Kidney (tissue), 13 donors: ENCODE measurements at regions not wholly inside any gene's neighbourhood (a gene's known extent, or its start where the extent isn't known, plus 50 kb on each side); places are given as distances from the start of the nearest gene placed in this dataset.

Experiments
- DNase-seq, 5 donors: peaks; one replicate each; pipeline ENCODE4 v3.0.0-alpha.2; 2013 to 2020
- FAIRE-seq: peaks from 2 replicates; lab custom pipeline; 2012; peaks lifted over from hg19 to GRCh38; lab: Jason Lieb, UNC
- H3K27ac ChIP-seq, 2 donors: one replicate each; pipeline ENCODE4 v1.7.0; 2013; ENCODE audit warnings: low read depth in 2 of 2, low read length in 2 of 2, inconsistent platforms in 1 of 2
- H3K27me3 ChIP-seq: one replicate; pipeline ENCODE4 v1.7.1; 2013; ENCODE audit warnings: low read length, inconsistent platforms; ENCODE audit not compliant: control insufficient read depth, insufficient read depth
- H3K36me3 ChIP-seq, 3 donors: one replicate each; pipeline versions ENCODE4 v1.7.0 to v1.7.1; 2013; ENCODE audit warnings: low read length in 3 of 3, control low read depth in 1 of 3, inconsistent platforms in 1 of 3; ENCODE audit not compliant: insufficient read depth in 3 of 3, control insufficient read depth in 2 of 3
- H3K4me1 ChIP-seq, 3 donors: one replicate each; pipeline versions ENCODE4 v1.7.0 to v1.7.1; 2013; ENCODE audit warnings: low read length in 3 of 3, inconsistent platforms in 1 of 3, low read depth in 1 of 3; ENCODE audit not compliant: control insufficient read depth in 2 of 3, insufficient read depth in 2 of 3
- H3K4me3 ChIP-seq, 3 donors: one replicate each; pipeline versions ENCODE4 v1.7.0 to v1.8.1; 2013; ENCODE audit warnings: low read length in 3 of 3, control low read depth in 1 of 3, inconsistent platforms in 1 of 3
- H3K9ac ChIP-seq, 3 donors: one replicate each; pipeline versions ENCODE4 v1.7.0 to v1.7.1; 2013; ENCODE audit warnings: low read length in 3 of 3, control low read depth in 1 of 3, inconsistent platforms in 1 of 3
- H3K9me3 ChIP-seq, 3 donors: one replicate each; pipeline versions ENCODE4 v1.7.0 to v1.7.1; 2013; ENCODE audit warnings: low read length in 3 of 3, control low read depth in 1 of 3, inconsistent platforms in 1 of 3; ENCODE audit not compliant: control insufficient read depth in 2 of 3, insufficient read depth in 1 of 3
- CTCF ChIP-seq: IDR thresholded peaks from 3 replicates; pipeline ENCODE4 v1.5.1; 2012; ENCODE audit warnings: mild to moderate bottlenecking, moderate library complexity, borderline replicate concordance; ENCODE audit not compliant: insufficient read depth; ENCODE audit errors: extremely low read depth
- intact Hi-C: fragments of 100-400 bp; cut with DNase I; formaldehyde crosslinking; loops from one replicate; pipeline ENCODE4 v1.11.1; 2022
- donor health status: control.
- donor health status: control.
- donor health status: control.
- donor health status: control.
- donor health status: control.
- donor health status: DM: yes; HTN: yes; CAD: no.
- donor health status: Normal renal cell carcinoma (clear cell type).

GRCh38 chr9:84563691-84564090, 105.8 kb upstream of the NTRK2 start:
- intact Hi-C loops, result no loop called here
- Histone ChIP-seq H3K36me3 (no peaks in the 10 kb centered on the region), H3K9me3 (no peaks in the 10 kb centered on the region), H3K4me1 (no peaks in the 10 kb centered on the region), H3K27ac (no peak overlapping the region), H3K4me3 (no peak overlapping the region), H3K9ac (no peak overlapping the region), H3K27me3 (no peaks in the 10 kb centered on the region)
- DNase-seq (no peak), FAIRE-seq (no peak)
- TF ChIP-seq CTCF, result no peak

- Histone ChIP-seq H3K4me1 (no peaks in the 10 kb centered on the region), H3K27me3 (no peaks in the 10 kb centered on the region), H3K36me3 (no peaks in the 10 kb centered on the region), H3K9ac (no peak overlapping the region), H3K27ac (no peak overlapping the region), H3K9me3 (no peaks in the 10 kb centered on the region), H3K4me3 (no peak overlapping the region)
- no peak for FAIRE-seq
- no peak for DNase-seq
- no peak for TF ChIP-seq CTCF
- intact Hi-C loops, result no loop called here
Measured at GRCh38 chr9:84567805-84568204, 101.7 kb upstream of the NTRK2 start.

- H3K4me1 ChIP-seq, result no peaks in the 10 kb centered on the region
- H3K9me3 ChIP-seq, result no peaks in the 10 kb centered on the region
- no peak overlapping the region for H3K9ac ChIP-seq
- no peak for FAIRE-seq
- DNase-seq, result no peak
- intact Hi-C loops, result no loop called here
- no peak overlapping the region for H3K27ac ChIP-seq
- TF ChIP-seq CTCF, result no peak
- H3K4me3 ChIP-seq, result no peak overlapping the region
- no peaks in the 10 kb centered on the region for H3K36me3 ChIP-seq
- no peaks in the 10 kb centered on the region for H3K27me3 ChIP-seq
Measured at GRCh38 chr9:84570482-84571154, 98.9 kb upstream of the NTRK2 start.

- TF ChIP-seq CTCF, result no peak
- FAIRE-seq, result no peak
- DNase-seq, result no peak
Measured at GRCh38 chr9:84573083-84573482, 96.4 kb upstream of the NTRK2 start.

More at GRCh38 chr9:84573083-84573482, 96.4 kb upstream of the NTRK2 start:
- Histone ChIP-seq H3K4me1 (no peaks in the 10 kb centered on the region), H3K4me3 (no peak overlapping the region), H3K27ac (no peak overlapping the region), H3K36me3 (no peaks in the 10 kb centered on the region), H3K27me3 (no peaks in the 10 kb centered on the region), H3K9me3 (no peaks in the 10 kb centered on the region), H3K9ac (no peak overlapping the region)
- intact Hi-C loops, result no loop called here
